Stimulated activated CD4-positive, alpha-beta T cell treated with anti-CD3 and anti-CD28 coated beads, Interleukin-15, amount 100 ng/mL, for 24 hours (primary cell): ENCODE measurements at regions not wholly inside any gene's neighbourhood (a gene's known extent, or its start where the extent isn't known, plus 50 kb on each side); places are given as distances from the start of the nearest gene placed in this dataset.
"Not testable (repeated sequence)": the region's sequence is repeated elsewhere in the genome, so short reads cannot be mapped to it uniquely, and the experiment has no call there.

Experiments used
- DNase-seq: peaks from one replicate; pipeline ENCODE4 v3.0.0-alpha.2; 2020

- no peak for DNase-seq
Measured at GRCh38 chr13:90732049-90732448, 615.4 kb upstream of the MIR17HG start.

GRCh38 chr13:90734497-90734896 lies 613.0 kb upstream of the MIR17HG start:
- DNase-seq = not testable (repeated sequence)

GRCh38 chr13:90738881-90739280 lies 608.6 kb upstream of the MIR17HG start:
- no peak for DNase-seq

GRCh38 chr13:90740099-90740498 lies 607.4 kb upstream of the MIR17HG start:
- no peak for DNase-seq

GRCh38 chr13:90742381-90742780 lies 605.1 kb upstream of the MIR17HG start:
- DNase-seq = no peak

- DNase-seq = no peak
Measured at GRCh38 chr13:90746230-90746629, 601.3 kb upstream of the MIR17HG start.

- DNase-seq = no peak
Measured at GRCh38 chr13:90750021-90750420, 597.5 kb upstream of the MIR17HG start.

- DNase-seq = no peak
Measured at GRCh38 chr13:90751026-90751425, 596.5 kb upstream of the MIR17HG start.

- no peak for DNase-seq
Measured at GRCh38 chr13:90752070-90752469, 595.4 kb upstream of the MIR17HG start.

- DNase-seq = no peak
Measured at GRCh38 chr13:90757127-90757680, 590.3 kb upstream of the MIR17HG start.

- DNase-seq = no peak
Measured at GRCh38 chr13:90760639-90761038, 586.8 kb upstream of the MIR17HG start.

GRCh38 chr13:90763476-90764150 lies 583.9 kb upstream of the MIR17HG start:
- no peak for DNase-seq

- DNase-seq = no peak
Measured at GRCh38 chr13:90766386-90766902, 581.0 kb upstream of the MIR17HG start.

- DNase-seq = no peak
Measured at GRCh38 chr13:90768116-90768515, 579.4 kb upstream of the MIR17HG start.

GRCh38 chr13:90769387-90769786 lies 578.1 kb upstream of the MIR17HG start:
- no peak for DNase-seq

- no peak for DNase-seq
Measured at GRCh38 chr13:90770334-90770733, 577.2 kb upstream of the MIR17HG start.

- no peak for DNase-seq
Measured at GRCh38 chr13:90773681-90774080, 573.8 kb upstream of the MIR17HG start.

GRCh38 chr13:90776051-90776748 lies 571.3 kb upstream of the MIR17HG start:
- no peak for DNase-seq

GRCh38 chr13:90783273-90783672 lies 564.2 kb upstream of the MIR17HG start:
- DNase-seq = no peak

- DNase-seq = no peak
Measured at GRCh38 chr13:90787007-90787406, 560.5 kb upstream of the MIR17HG start.

GRCh38 chr13:90792335-90792734 lies 555.2 kb upstream of the MIR17HG start:
- no peak for DNase-seq

GRCh38 chr13:90793261-90793820 lies 554.1 kb upstream of the MIR17HG start:
- DNase-seq = no peak

- no peak for DNase-seq
Measured at GRCh38 chr13:90796474-90796873, 551.0 kb upstream of the MIR17HG start.

GRCh38 chr13:90797335-90797734 lies 550.2 kb upstream of the MIR17HG start:
- no peak for DNase-seq
